Esophagus muscularis mucosa (tissue), 3 donors: ENCODE measurements at regions not wholly inside any gene's neighbourhood (a gene's known extent, or its start where the extent isn't known, plus 50 kb on each side); places are given as distances from the start of the nearest gene placed in this dataset.

Source experiments
- POLR2A ChIP-seq: fragments of 450-650 bp; IDR thresholded peaks from one replicate; pipeline ENCODE4 v1.6.1; 2017; ENCODE audit warnings: antibody characterized with exemption, moderate library complexity, mild to moderate bottlenecking, low read depth
- TF ChIP-seq, protein P1 (sequence below), 3 experiments: fragments of 200-600 bp in 2 of 3; fragments of 450-650 bp in 1 of 3; sonication (generic) in 2 of 3; IDR thresholded peaks; one replicate each; pipeline ENCODE4 v1.5.1; 2017 to 2019; ENCODE audit warnings: antibody characterized with exemption in 3 of 3, mild to moderate bottlenecking in 2 of 3, moderate library complexity in 1 of 3

DNA sequence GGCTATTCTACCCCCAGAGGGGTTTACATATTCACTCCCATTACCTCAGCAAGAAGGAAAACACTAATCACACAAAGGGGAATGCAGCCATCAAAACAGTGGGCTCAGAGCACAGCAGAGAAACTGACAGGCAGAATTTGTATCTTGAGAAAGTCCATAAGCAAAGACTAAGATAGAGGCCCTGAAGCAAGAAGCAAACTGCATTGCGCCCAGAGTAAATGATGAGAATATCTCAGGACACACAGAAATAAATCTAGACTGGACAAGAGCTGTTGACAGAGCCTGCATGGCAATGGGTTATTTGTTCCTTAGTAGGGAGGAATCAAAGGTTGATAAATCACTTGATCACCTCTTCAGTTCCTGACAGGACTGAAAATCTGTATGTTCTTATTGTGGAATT lies 440.7 kb upstream of the CELF2 start:
- TF ChIP-seq, protein P1, sequence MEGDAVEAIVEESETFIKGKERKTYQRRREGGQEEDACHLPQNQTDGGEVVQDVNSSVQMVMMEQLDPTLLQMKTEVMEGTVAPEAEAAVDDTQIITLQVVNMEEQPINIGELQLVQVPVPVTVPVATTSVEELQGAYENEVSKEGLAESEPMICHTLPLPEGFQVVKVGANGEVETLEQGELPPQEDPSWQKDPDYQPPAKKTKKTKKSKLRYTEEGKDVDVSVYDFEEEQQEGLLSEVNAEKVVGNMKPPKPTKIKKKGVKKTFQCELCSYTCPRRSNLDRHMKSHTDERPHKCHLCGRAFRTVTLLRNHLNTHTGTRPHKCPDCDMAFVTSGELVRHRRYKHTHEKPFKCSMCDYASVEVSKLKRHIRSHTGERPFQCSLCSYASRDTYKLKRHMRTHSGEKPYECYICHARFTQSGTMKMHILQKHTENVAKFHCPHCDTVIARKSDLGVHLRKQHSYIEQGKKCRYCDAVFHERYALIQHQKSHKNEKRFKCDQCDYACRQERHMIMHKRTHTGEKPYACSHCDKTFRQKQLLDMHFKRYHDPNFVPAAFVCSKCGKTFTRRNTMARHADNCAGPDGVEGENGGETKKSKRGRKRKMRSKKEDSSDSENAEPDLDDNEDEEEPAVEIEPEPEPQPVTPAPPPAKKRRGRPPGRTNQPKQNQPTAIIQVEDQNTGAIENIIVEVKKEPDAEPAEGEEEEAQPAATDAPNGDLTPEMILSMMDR (IDR thresholded peaks at IDR 0.05) = no peak
- no peak for TF ChIP-seq POLR2A
